Calu3 (cell line): ENCODE measurements at regions not wholly inside any gene's neighbourhood (a gene's known extent, or its start where the extent isn't known, plus 50 kb on each side); places are given as distances from the start of the nearest gene placed in this dataset.

Source experiments
- BruUV-seq: library from RNA; stranded (reverse); fragments of 400-500 nt; replicated peaks from 2 replicates; lab custom pipeline; 2021; lab: Mats Ljungman, UMichigan
- CTCF ChIA-PET: fragments of 300-600 bp; sonication (Branson Sonifier 250); formaldehyde crosslinking; loops from one replicate; lab custom pipeline; 2022; ENCODE audit warnings: antibody characterized with exemption; lab: Charles Lee
- DNase-seq: peaks from one replicate; pipeline ENCODE4 v3.0.0; 2022
- H3K27ac Mint-ChIP-seq: one replicate; pipeline ENCODE4 v1.8.0; 2022; ENCODE audit warnings: mixed read lengths; ENCODE audit not compliant: unreplicated experiment
- H3K27me3 Mint-ChIP-seq: one replicate; pipeline ENCODE4 v1.8.0; 2022; ENCODE audit warnings: mixed read lengths; ENCODE audit not compliant: unreplicated experiment
- H3K36me3 Mint-ChIP-seq: one replicate; pipeline ENCODE4 v1.8.0; 2022; ENCODE audit warnings: mild to moderate bottlenecking, moderate library complexity, mixed read lengths; ENCODE audit not compliant: insufficient read depth, unreplicated experiment
- H3K4me1 Mint-ChIP-seq: one replicate; pipeline ENCODE4 v1.8.0; 2022; ENCODE audit warnings: mild to moderate bottlenecking, low read depth, mixed read lengths; ENCODE audit not compliant: unreplicated experiment
- H3K4me3 Mint-ChIP-seq: one replicate; pipeline ENCODE4 v1.8.0; 2022; ENCODE audit warnings: mild to moderate bottlenecking, low read depth, moderate library complexity, mixed read lengths; ENCODE audit not compliant: unreplicated experiment
- H3K9me3 Mint-ChIP-seq: one replicate; pipeline ENCODE4 v1.8.0; 2022; ENCODE audit warnings: low read depth, mixed read lengths; ENCODE audit not compliant: unreplicated experiment
- CTCF ChIP-seq: fragments of 200-600 bp; IDR thresholded peaks from one replicate; pipeline ENCODE4 v1.8.0; 2022; ENCODE audit warnings: antibody characterized with exemption; ENCODE audit not compliant: unreplicated experiment
- intact Hi-C: fragments of 100-400 bp; cut with micrococcal nuclease; formaldehyde crosslinking; loops from one replicate; pipeline ENCODE4 v1.10.0; 2022; ENCODE audit not compliant: unreplicated experiment

- CTCF ChIA-PET, result interaction anchor here (0.7 kb wide), 1 partner anchor 212 kb away, joined by 4 read pairs; no protein-coding TSS in a partner anchor
- H3K4me1 Mint-ChIP-seq, result no peaks in the 10 kb centered on the region
- no peaks in the 10 kb centered on the region for H3K9me3 Mint-ChIP-seq
- intact Hi-C loops, result no loop called here
- H3K4me3 Mint-ChIP-seq, result no peak overlapping the region
- DNase-seq, result no peak
- H3K36me3 Mint-ChIP-seq, result no peaks in the 10 kb centered on the region
- H3K27ac Mint-ChIP-seq, result no peak overlapping the region
- no peak for TF ChIP-seq CTCF
- BruUV-seq, result no TSS peak
- no peaks in the 10 kb centered on the region for H3K27me3 Mint-ChIP-seq
Observed at GRCh38 chr7:28878481-28878880, 79.6 kb downstream of the TRIL start.
